WERI-Rb-1 (cell line): ENCODE measurements at regions not wholly inside any gene's neighbourhood (a gene's known extent, or its start where the extent isn't known, plus 50 kb on each side); places are given as distances from the start of the nearest gene placed in this dataset.

Source experiments
- DNase-seq: peaks from one replicate; pipeline ENCODE4 v3.0.0-alpha.2; 2020
- H3K27ac ChIP-seq: fragments of 250-450 bp; sonication (Bioruptor Pico); 2 replicates; pipeline ENCODE4 v1.5.1; 2020; ENCODE audit warnings: mild to moderate bottlenecking, moderate library complexity
- H3K27me3 ChIP-seq: fragments of 250-450 bp; sonication (Bioruptor Pico); 2 replicates; pipeline ENCODE4 v1.5.1; 2021; ENCODE audit warnings: mild to moderate bottlenecking, low read depth, moderate library complexity; ENCODE audit not compliant: insufficient read depth, severe bottlenecking
- H3K36me3 ChIP-seq: fragments of 250-450 bp; sonication (Bioruptor Pico); 2 replicates; pipeline ENCODE4 v1.5.1; 2020; ENCODE audit warnings: mild to moderate bottlenecking, moderate library complexity
- H3K4me3 ChIP-seq: 2 replicates; pipeline ENCODE4 v1.5.1; 2011; ENCODE audit warnings: low read depth, mild to moderate bottlenecking, control low read depth, low read length
- H3K9me3 ChIP-seq: fragments of 250-450 bp; sonication (Bioruptor Pico); 2 replicates; pipeline ENCODE4 v1.5.1; 2021; ENCODE audit warnings: mild to moderate bottlenecking, moderate library complexity; ENCODE audit not compliant: severe bottlenecking
- CTCF ChIP-seq: IDR thresholded peaks from 2 replicates; pipeline ENCODE4 v1.5.1; 2011; ENCODE audit warnings: low read depth, mild to moderate bottlenecking, control low read depth, inconsistent platforms, low read length

GRCh38 chr5:53239301-53239990 is 129.9 kb upstream of the MOCS2 start:
- peaks cover 11% of the 10 kb centered on the region for H3K27me3 ChIP-seq
- TF ChIP-seq CTCF = no peak
- no peaks in the 10 kb centered on the region for H3K9me3 ChIP-seq
- H3K27ac ChIP-seq = no peak overlapping the region
- DNase-seq = no peak
- H3K36me3 ChIP-seq = no peaks in the 10 kb centered on the region
- no peak overlapping the region for H3K4me3 ChIP-seq

GRCh38 chr5:53240661-53241060 is 131.1 kb upstream of the MOCS2 start:
- Histone ChIP-seq H3K36me3 (no peaks in the 10 kb centered on the region), H3K9me3 (no peaks in the 10 kb centered on the region), H3K27ac (no peak overlapping the region), H3K27me3 (peaks cover 11% of the 10 kb centered on the region), H3K4me3 (no peak overlapping the region)
- TF ChIP-seq CTCF = no peak
- no peak for DNase-seq

GRCh38 chr5:53241572-53241971 is 132.0 kb upstream of the MOCS2 start:
- no peaks in the 10 kb centered on the region for H3K36me3 ChIP-seq
- no peak overlapping the region for H3K27ac ChIP-seq
- no peak for TF ChIP-seq CTCF
- H3K4me3 ChIP-seq = no peak overlapping the region
- no peaks in the 10 kb centered on the region for H3K9me3 ChIP-seq
- peaks cover 13% of the 10 kb centered on the region for H3K27me3 ChIP-seq
- DNase-seq = no peak

GRCh38 chr5:53243403-53243802 is 133.8 kb upstream of the MOCS2 start:
- Histone ChIP-seq H3K9me3 (no peaks in the 10 kb centered on the region), H3K27me3 (peaks cover 14% of the 10 kb centered on the region), H3K36me3 (no peaks in the 10 kb centered on the region), H3K4me3 (no peak overlapping the region), H3K27ac (no peak overlapping the region)
- no peak for TF ChIP-seq CTCF
- no peak for DNase-seq

- DNase-seq = no peak
- Histone ChIP-seq H3K4me3 (no peak overlapping the region), H3K36me3 (no peaks in the 10 kb centered on the region), H3K9me3 (no peaks in the 10 kb centered on the region), H3K27ac (no peak overlapping the region), H3K27me3 (peaks cover 37% of the 10 kb centered on the region)
- TF ChIP-seq CTCF = no peak
These were observed 136.7 kb upstream of the MOCS2 start for GRCh38 chr5:53246042-53246836.
